ENCODE measurements at regions not wholly inside any gene's neighbourhood (a gene's known extent, or its start where the extent isn't known, plus 50 kb on each side); places are given as distances from the start of the nearest gene placed in this dataset.

DNA sequence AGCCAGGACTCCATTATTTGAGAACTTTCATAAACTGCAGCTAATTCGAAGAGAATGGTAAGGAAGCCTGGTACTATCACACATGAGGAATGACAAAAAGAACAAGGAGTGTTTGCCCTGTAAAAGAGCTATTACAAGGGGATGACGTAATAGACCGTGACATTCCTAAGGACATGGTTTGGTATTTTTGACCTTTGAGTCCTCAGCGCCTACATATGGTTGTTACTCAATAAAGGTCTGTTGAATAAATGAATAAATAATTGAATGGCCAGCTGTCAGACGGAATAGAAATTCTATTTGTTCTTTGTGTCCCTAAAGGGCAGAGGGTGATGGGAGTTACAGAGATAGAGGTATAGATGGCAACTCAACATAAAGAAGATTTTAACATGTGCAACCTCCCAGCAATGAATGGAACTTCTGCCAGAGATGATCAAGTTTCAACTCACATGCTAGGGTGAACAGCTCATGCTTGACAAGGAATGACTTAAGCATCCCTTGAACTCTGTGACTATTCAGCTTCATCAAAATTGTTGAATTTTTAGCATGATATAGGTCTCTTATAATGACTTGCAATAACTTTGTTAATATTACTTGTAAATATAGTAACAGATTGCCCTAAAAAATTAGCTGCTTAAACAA lies 115.4 kb downstream of the TENT5A start:
- no peak for TF ChIP-seq CTCF (IDR thresholded peaks at IDR 0.05; ENCODE audit: borderline replicate concordance, control extremely low read depth, extremely low read depth, insufficient read depth, missing control alignments)
- no peak for DNase-seq (ENCODE audit: low spot score)
- in situ Hi-C loops (cut with MboI; ENCODE audit: low sequenced_read_pairs, unreplicated experiment), result no loop called here

- in situ Hi-C loops (cut with MboI; ENCODE audit: low sequenced_read_pairs, unreplicated experiment), result no loop called here
- DNase-seq (ENCODE audit: low spot score), result no peak
- no peak for TF ChIP-seq CTCF (IDR thresholded peaks at IDR 0.05; ENCODE audit: borderline replicate concordance, control extremely low read depth, extremely low read depth, insufficient read depth, missing control alignments)
Observed at GRCh38 chr6:81634155-81634880, 118.2 kb downstream of the TENT5A start.

DNA sequence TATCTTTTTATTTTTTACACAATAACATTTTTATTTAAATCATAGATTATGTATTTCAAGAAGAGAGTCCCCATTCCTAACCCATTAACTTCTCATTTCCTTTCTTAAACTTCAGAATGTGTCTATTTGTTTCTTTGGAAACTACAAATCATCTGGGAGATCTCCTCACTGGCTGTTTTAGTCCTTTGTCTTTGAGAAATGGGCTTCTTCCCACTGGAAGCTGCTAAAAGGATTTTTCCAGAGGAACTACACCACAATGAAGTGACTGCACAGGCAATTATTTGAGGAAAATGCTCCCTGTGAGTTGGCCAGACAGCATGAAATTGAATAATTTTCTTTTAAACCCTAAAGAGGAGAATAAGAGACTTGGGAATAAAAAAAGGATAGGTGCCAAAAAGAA lies 119.1 kb downstream of the TENT5A start:
- in situ Hi-C loops (cut with MboI; ENCODE audit: low sequenced_read_pairs, unreplicated experiment), result no loop called here
- TF ChIP-seq CTCF (IDR thresholded peaks at IDR 0.05; ENCODE audit: borderline replicate concordance, control extremely low read depth, extremely low read depth, insufficient read depth, missing control alignments), result no peak
- no peak for DNase-seq (ENCODE audit: low spot score)

GRCh38 chr6:81630719-81631118 lies 121.8 kb downstream of the TENT5A start:
- DNase-seq (ENCODE audit: low spot score), result no peak
- TF ChIP-seq CTCF (IDR thresholded peaks at IDR 0.05; ENCODE audit: borderline replicate concordance, control extremely low read depth, extremely low read depth, insufficient read depth, missing control alignments), result no peak
- in situ Hi-C loops (cut with MboI; ENCODE audit: low sequenced_read_pairs, unreplicated experiment), result no loop called here

- no peak for TF ChIP-seq CTCF (IDR thresholded peaks at IDR 0.05; ENCODE audit: borderline replicate concordance, control extremely low read depth, extremely low read depth, insufficient read depth, missing control alignments)
- in situ Hi-C loops (cut with MboI; ENCODE audit: low sequenced_read_pairs, unreplicated experiment), result no loop called here
- no peak for DNase-seq (ENCODE audit: low spot score)
Observed at GRCh38 chr6:81625216-81625615, 127.3 kb downstream of the TENT5A start.

DNA sequence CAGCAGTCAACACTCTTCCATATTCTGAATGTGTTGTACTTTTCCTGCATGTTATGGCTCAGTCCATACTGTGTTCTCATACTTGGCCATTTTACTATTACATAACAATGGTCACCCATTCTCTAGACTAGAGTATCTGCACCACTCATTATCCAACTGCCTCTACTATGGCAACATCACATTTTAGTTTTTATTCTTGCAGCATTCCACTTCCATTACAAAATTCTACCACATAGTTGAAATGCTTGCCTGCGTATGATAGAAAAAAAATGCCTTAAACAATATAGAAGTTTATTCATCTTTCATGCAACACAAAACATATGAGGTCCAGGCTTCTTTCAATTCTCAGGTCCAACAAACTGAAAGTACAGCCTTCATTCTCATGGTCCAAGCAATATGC lies 128.0 kb downstream of the TENT5A start:
- in situ Hi-C loops (cut with MboI; ENCODE audit: low sequenced_read_pairs, unreplicated experiment), result no loop called here
- TF ChIP-seq CTCF (IDR thresholded peaks at IDR 0.05; ENCODE audit: borderline replicate concordance, control extremely low read depth, extremely low read depth, insufficient read depth, missing control alignments), result no peak

More for the DNA sequence above, 128.0 kb downstream of the TENT5A start:
- no peak for DNase-seq (ENCODE audit: low spot score)

Data from GM13976 (cell line).